GM12874 (cell line): ENCODE measurements at regions not wholly inside any gene's neighbourhood (a gene's known extent, or its start where the extent isn't known, plus 50 kb on each side); places are given as distances from the start of the nearest gene placed in this dataset.
A peak's percentile ranks its signal among the peaks of the same experiment; 100 is the strongest.

Source experiments
- TF ChIP-seq, protein P1 (sequence below): IDR thresholded peaks from 2 replicates; pipeline ENCODE4 v1.5.1; 2011; ENCODE audit warnings: low read depth, mild to moderate bottlenecking, control low read depth, low read length, moderate library complexity; ENCODE audit not compliant: insufficient read depth

DNA sequence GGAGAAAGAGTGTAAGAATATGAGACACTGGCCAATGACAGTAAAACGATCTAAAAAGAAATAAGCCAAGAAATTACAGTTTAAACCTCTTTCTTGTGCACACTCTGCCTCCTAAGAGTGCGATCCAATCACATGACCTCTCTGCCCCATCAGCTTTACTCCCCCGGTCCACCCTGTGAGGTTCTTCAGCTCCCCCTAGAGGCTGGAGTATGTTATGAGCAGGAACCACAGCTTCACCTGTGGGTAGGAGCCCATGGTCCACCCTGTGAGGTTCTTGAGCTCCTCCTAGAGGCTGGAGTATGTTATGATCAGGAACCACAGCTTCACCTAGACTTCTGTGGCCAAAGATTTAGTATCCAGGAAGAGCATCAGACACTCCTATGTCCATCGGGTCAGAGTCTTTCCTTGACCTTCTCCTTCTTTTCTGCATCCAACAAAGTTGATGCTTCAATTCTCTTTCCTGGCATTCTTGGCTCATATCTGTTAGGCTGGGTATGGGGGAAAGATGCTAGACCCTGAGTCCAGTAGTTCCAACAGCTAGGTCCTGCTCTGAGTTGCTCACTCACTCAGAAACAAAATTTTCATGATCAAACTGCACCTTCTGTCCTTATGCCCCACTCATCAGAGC lies 164.0 kb downstream of the MINAR1 start:
- TF ChIP-seq, protein P1, sequence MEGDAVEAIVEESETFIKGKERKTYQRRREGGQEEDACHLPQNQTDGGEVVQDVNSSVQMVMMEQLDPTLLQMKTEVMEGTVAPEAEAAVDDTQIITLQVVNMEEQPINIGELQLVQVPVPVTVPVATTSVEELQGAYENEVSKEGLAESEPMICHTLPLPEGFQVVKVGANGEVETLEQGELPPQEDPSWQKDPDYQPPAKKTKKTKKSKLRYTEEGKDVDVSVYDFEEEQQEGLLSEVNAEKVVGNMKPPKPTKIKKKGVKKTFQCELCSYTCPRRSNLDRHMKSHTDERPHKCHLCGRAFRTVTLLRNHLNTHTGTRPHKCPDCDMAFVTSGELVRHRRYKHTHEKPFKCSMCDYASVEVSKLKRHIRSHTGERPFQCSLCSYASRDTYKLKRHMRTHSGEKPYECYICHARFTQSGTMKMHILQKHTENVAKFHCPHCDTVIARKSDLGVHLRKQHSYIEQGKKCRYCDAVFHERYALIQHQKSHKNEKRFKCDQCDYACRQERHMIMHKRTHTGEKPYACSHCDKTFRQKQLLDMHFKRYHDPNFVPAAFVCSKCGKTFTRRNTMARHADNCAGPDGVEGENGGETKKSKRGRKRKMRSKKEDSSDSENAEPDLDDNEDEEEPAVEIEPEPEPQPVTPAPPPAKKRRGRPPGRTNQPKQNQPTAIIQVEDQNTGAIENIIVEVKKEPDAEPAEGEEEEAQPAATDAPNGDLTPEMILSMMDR = peak; percentile 96

DNA sequence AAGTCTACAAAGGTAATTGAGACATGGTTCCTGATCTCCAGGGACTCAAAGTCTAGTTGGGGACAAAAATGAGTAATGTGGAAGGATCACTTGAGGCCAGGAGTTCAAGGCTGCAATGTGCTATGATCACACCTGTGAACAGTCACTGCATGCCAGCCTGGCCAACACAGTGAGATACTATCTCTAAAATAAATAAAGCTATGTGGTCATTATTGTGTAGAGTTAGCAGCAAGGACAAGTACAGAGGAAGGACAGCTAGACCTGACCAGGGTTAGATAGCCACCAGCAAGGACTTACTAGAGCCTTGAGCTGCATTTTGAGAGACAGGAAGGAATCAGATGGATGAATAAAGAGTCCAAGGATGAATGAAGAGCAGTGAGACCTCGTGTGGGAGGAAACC lies 166.5 kb downstream of the MINAR1 start:
- TF ChIP-seq, protein P1 = no peak

DNA sequence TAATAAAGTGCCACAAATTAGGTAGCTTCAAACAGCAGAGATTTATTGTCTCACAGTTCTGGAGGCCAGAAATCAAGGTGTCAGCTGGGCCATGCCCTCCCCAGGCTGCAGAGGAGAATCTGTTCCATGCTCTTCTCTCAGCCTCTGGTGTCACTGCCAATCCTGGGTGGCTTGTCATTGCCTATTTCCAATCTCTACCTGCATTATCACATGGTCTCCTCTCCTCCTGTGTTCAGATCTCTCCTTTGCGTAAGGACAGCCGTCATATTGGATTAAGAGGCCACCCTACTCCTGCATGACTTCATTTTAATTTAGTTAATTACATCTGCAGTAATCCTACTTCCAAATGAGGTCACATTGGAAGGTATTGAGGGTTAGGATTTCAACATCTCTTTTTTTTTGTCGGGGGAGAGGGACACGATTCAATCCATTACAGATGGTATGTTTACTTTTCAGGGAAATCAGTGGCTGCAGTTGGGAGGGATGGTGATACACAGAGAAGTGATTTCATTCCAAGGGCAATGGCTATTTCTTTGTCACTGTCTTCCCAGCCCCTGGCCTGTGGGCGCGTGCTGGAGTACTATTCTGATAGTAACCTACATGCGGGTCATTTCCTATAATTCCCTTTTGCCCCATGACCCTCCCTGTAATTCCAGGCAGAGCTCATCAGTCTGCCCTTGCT lies 169.4 kb downstream of the MINAR1 start:
- TF ChIP-seq, protein P1 = no peak

DNA sequence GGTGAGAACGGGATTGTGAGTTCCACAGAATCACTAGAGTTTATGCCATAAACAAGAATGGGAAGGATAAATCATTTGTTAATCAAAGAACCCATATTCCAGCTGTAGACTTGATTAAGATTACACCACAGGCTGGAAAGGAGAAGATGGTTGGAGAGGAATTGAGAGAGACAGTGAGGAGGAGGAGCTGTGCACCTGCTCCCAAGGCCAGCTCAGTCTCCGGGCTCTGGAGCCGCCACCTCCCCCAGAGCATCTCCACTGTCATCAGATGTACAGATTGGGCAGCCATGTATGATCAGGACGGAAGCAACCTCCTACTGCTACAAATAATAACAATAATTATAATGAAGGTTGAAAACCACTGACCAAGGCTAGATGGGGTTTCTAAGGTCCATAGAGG lies 170.0 kb downstream of the MINAR1 start:
- TF ChIP-seq, protein P1 = no peak

DNA sequence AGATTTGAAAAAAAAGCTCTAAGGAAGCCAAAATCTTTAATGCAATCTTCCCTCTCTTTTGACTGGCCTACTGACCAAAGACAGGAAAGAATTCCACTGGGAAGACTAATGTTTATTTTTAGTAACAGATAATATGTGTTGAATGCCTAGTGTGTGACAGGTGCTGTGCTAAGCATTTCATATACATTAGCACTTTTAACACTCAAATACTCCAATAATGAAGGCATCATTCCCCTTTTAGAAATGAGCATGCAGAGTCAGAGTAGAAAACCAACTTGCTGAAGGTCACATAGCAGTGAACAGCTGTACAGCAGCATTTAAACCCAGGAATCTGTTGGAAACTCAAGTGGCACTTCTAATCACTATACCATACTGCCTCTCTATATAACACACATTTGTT lies 170.6 kb downstream of the MINAR1 start:
- TF ChIP-seq, protein P1 = no peak

DNA sequence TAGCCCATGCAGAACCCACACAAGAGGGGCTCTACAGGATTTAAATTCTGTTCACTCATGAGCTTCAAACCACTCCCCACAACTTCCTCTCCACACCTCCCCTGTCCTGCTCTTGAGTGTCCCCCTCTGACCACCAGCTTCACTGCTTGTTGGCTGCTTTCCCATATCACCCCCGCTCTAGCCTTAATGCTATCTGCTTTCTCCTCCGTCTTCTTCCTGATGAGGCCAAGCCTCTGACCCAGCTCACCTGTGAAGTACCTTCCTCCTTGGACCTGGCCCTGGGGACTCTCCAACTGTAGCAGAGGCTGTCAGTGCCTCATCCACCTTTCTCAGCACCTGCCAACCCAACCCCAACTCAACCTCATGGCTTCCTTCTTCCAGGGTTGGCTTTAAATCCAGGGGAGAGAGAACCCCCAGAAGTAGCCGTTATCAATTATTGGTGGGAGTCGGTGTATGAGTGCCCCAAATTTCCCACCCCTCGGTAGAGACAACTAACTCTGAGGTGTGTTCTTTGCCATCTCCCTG lies 174.8 kb downstream of the MINAR1 start:
- TF ChIP-seq, protein P1 = no peak

DNA sequence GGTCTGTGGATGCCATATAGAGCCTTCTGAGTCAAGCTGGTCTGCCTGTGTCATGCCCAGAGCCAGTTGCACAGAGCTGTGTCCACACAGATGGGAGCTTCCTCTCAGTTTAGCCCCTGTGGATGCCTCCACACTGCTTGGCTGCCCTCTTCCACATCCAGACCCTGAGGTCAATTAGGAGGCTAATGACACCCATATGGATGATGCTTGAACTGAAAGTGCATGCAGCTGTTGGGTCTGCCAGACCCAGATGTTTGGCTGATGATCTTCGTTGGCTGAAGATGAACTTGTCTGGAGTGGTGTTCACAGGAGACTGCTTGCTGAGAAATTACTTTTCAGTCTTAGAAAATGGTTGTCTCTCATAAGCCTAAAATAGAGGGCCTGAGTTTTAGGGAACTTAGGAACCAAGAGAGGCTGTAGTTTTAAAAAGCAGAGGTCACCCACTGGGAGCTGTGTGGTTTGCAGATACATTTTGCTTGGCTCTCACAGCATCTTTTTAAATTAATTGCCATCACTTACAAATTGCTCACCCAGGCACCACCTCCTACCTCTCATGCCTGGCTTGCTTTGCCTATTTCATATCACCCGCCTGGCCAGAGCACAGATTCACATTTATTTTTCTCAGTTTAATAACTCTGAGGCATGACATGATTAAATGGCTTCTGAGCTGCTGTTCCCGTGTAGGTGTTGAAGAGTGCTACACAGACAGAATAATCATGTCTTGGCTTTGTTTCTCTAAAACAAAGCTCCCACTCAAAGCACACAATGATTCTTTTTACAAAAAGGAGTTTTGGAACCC lies 176.1 kb downstream of the MINAR1 start:
- TF ChIP-seq, protein P1 = no peak
